Gastrocnemius medialis (tissue), 4 donors: ENCODE measurements at regions not wholly inside any gene's neighbourhood (a gene's known extent, or its start where the extent isn't known, plus 50 kb on each side); places are given as distances from the start of the nearest gene placed in this dataset.

Experiments
- ATAC-seq, 2 donors: fragments of 150-250 bp; one replicate each; pipeline ENCODE4 v1.9.1; 2016
- DNase-seq, 2 donors: peaks; one replicate each; pipeline ENCODE4 v3.0.0-alpha.2; 2019
- H3K27ac ChIP-seq, 4 donors: fragments of 200-600 bp; sonication (generic); 1 replicate in 1 of 4; 2 replicates in 3 of 4; pipeline ENCODE4 v1.5.1; 2016 to 2018; ENCODE audit warnings: mild to moderate bottlenecking in 2 of 4, moderate library complexity in 1 of 4
- H3K27me3 ChIP-seq, 3 donors: fragments of 200-600 bp; sonication (generic) in 2 of 3; 1 replicate in 1 of 3; 2 replicates in 2 of 3; pipeline versions ENCODE4 v1.5.1 to v1.6.0; 2016 to 2019; ENCODE audit warnings: mild to moderate bottlenecking in 1 of 3, moderate library complexity in 1 of 3
- H3K36me3 ChIP-seq, 2 donors: fragments of 200-600 bp; sonication (generic) in 1 of 2; one replicate each; pipeline ENCODE4 v1.5.1; 2017 to 2018
- H3K4me1 ChIP-seq, 2 donors: fragments of 200-600 bp; sonication (generic) in 1 of 2; one replicate each; pipeline ENCODE4 v1.5.1; 2016 to 2017; ENCODE audit warnings: mild to moderate bottlenecking in 2 of 2
- H3K4me3 ChIP-seq, 4 donors: fragments of 200-600 bp; sonication (generic) in 3 of 4; 1 replicate in 1 of 4; 2 replicates in 3 of 4; pipeline ENCODE4 v1.5.1; 2016 to 2019; ENCODE audit warnings: mild to moderate bottlenecking in 2 of 4
- H3K9me3 ChIP-seq, 3 donors: fragments of 200-600 bp; sonication (generic) in 2 of 3; 1 replicate in 1 of 3; 2 replicates in 2 of 3; pipeline ENCODE4 v1.5.1; 2016 to 2019
- CTCF ChIP-seq, 5 experiments: fragments of 450-650 bp in 3 of 5; fragments of 200-600 bp in 2 of 5; sonication (generic) in 2 of 5; IDR thresholded peaks in 4 of 5; conservative IDR thresholded peaks in 1 of 5; 1 replicate in 4 of 5; 2 replicates in 1 of 5; pipeline ENCODE4 v1.5.1; 2016 to 2019; ENCODE audit warnings: antibody characterized with exemption in 5 of 5, mild to moderate bottlenecking in 3 of 5, moderate library complexity in 3 of 5
- POLR2A ChIP-seq, 2 donors: fragments of 450-650 bp; IDR thresholded peaks; one replicate each; pipeline ENCODE4 v1.6.1; 2017; ENCODE audit warnings: antibody characterized with exemption in 2 of 2, mild to moderate bottlenecking in 2 of 2, moderate library complexity in 2 of 2
- in situ Hi-C, 4 donors: fragments of 200-750 bp; cut with MboI; loops; one replicate each; pipeline versions ENCODE4 v1.15.0 to v1.8.0; 2017; ENCODE audit warnings: low sequenced_read_pairs in 4 of 4
- intact Hi-C: fragments of 100-400 bp; cut with DNase I; formaldehyde crosslinking; loops from one replicate; pipeline ENCODE4 v1.15.1; 2023; ENCODE audit warnings: low total_unique reads

GRCh38 chr17:34070712-34071111 is 184.4 kb upstream of the CCL2 start:
- H3K27ac ChIP-seq: no peak overlapping the region
- no peaks in the 10 kb centered on the region for H3K36me3 ChIP-seq
- DNase-seq (no peak), ATAC-seq (no peak)
- H3K9me3 ChIP-seq: no peaks in the 10 kb centered on the region
- H3K27me3 ChIP-seq: no peaks in the 10 kb centered on the region
- in situ Hi-C loops: no loop called here
- TF ChIP-seq POLR2A (IDR thresholded peaks at IDR 0.05): no peak
- TF ChIP-seq CTCF (IDR thresholded peaks at IDR 0.05 in 4 of 5, conservative IDR thresholded peaks at IDR 0.05 in 1 of 5): no peak
- intact Hi-C loops: no loop called here
- no peak overlapping the region for H3K4me3 ChIP-seq
- H3K4me1 ChIP-seq: no peaks in the 10 kb centered on the region

DNA sequence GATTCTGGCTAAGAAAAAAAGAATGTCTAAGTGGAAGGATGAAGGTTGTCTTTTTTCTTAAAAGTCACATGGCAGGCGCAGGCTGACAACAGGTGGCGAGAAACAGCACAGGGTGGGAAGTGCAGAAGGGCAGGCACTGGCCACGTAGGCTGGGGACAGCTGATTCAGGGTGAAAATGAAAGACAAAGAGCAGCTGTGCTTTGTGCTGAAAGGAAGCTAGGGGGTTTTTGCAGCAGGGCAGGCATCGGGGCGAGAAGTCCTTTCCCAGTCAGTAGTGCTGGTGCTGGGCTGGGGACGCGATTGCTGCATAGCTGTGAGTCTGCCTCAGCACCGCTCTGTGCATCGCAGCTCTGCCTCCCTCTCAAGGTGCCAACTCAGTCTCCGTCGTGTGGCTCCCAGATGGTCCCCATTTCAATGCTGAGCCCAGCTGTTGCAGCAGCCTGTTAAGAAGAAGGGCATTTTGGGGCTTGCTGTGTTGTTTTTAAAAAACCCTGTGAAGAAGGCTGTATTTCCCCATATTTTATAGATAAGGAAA is 183.1 kb upstream of the CCL2 start:
- Histone ChIP-seq H3K36me3 (no peaks in the 10 kb centered on the region), H3K4me1 (no peaks in the 10 kb centered on the region), H3K4me3 (no peak overlapping the region), H3K27me3 (no peaks in the 10 kb centered on the region), H3K27ac (no peak overlapping the region), H3K9me3 (no peaks in the 10 kb centered on the region)
- intact Hi-C loops: no loop called here
- TF ChIP-seq POLR2A (IDR thresholded peaks at IDR 0.05): no peak
- no peak for TF ChIP-seq CTCF (IDR thresholded peaks at IDR 0.05 in 4 of 5, conservative IDR thresholded peaks at IDR 0.05 in 1 of 5)
- no peak for DNase-seq
- in situ Hi-C loops: no loop called here
- ATAC-seq: no peak

- Histone ChIP-seq H3K27me3 (no peaks in the 10 kb centered on the region), H3K9me3 (no peaks in the 10 kb centered on the region), H3K27ac (no peak overlapping the region), H3K36me3 (no peaks in the 10 kb centered on the region), H3K4me3 (no peak overlapping the region), H3K4me1 (no peaks in the 10 kb centered on the region)
- TF ChIP-seq POLR2A (IDR thresholded peaks at IDR 0.05) (no peak), CTCF (IDR thresholded peaks at IDR 0.05 in 4 of 5, conservative IDR thresholded peaks at IDR 0.05 in 1 of 5) (no peak)
- in situ Hi-C loops: loop anchor here in 1 of 4 donors (25.0 kb wide), 1 partner anchor 138 kb away; no protein-coding TSS in a partner anchor
- DNase-seq (no peak), ATAC-seq (no peak)
- intact Hi-C loops: no loop called here
Observed at GRCh38 chr17:34075076-34075475, 180.0 kb upstream of the CCL2 start.

DNA sequence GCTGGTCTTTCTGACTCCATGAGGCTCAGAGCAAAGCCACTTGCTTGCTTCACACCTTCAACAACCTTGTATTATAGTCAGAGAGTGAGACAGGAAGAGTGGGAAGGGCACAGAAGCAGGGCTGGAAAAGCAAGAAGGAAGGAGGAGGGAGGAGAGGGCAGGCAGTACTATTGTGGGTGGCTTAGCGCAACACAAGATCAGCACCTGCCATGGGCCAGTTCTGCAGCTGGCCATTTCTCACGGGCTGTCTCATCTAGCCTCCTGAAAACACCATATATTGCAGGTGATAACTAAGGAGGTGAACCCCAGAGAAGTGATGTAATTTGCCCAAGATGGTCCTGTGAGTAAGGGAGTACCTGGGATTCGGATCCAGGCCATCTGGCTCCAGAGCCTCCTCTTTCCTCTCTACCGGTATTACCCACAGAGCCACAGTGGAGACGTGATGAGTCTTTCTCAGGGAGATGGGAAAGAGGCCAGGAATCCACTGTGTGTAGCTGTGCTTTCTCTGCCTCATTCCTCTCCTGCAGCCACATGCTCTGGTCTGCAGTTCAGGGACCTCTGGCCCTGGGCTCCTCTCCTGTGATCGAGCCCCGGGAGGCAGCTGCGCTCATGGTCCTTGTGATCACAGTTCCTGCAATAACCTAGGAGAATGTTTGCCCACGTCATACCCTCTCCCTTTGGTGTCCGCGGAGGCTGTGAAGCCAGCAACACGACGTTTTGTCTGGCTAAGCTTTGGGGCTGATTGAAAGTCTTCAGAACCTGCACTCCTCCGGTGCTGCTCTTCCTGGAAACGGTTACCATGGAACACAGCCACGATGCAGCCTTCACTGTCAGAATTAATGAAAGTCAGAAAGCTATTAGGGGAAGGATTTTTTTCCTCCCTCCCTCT is 178.1 kb upstream of the CCL2 start:
- in situ Hi-C loops: loop anchor here in 1 of 4 donors (25.0 kb wide), 1 partner anchor 140 kb away; no protein-coding TSS in a partner anchor
- Histone ChIP-seq H3K36me3 (no peaks in the 10 kb centered on the region), H3K4me1 (no peaks in the 10 kb centered on the region), H3K4me3 (no peak overlapping the region), H3K27ac (no peak overlapping the region), H3K9me3 (no peaks in the 10 kb centered on the region), H3K27me3 (no peaks in the 10 kb centered on the region)
- ATAC-seq (no peak), DNase-seq (no peak)
- no peak for TF ChIP-seq CTCF (IDR thresholded peaks at IDR 0.05 in 4 of 5, conservative IDR thresholded peaks at IDR 0.05 in 1 of 5)
- TF ChIP-seq POLR2A (IDR thresholded peaks at IDR 0.05): no peak
- intact Hi-C loops: no loop called here
